MM.1S (cell line): ENCODE measurements at regions not wholly inside any gene's neighbourhood (a gene's known extent, or its start where the extent isn't known, plus 50 kb on each side); places are given as distances from the start of the nearest gene placed in this dataset.

Experiments used
- CTCF ChIP-seq: fragments of 300-600 bp; sonication (generic); IDR thresholded peaks from 2 replicates; pipeline ENCODE4 v1.5.1; 2016; ENCODE audit warnings: antibody characterized with exemption, low read length, mixed read lengths
- EZH2phosphoT487 ChIP-seq: fragments of 300-600 bp; sonication (generic); IDR thresholded peaks from 2 replicates; pipeline ENCODE4 v1.6.1; 2018; ENCODE audit warnings: antibody characterized with exemption, low read length

- TF ChIP-seq CTCF (no peak), EZH2phosphoT487 (no peak)
These were observed 252.0 kb upstream of the ISL1 start for GRCh38 chr5:51131266-51131665.
